ENCODE measurements at regions not wholly inside any gene's neighbourhood (a gene's known extent, or its start where the extent isn't known, plus 50 kb on each side); places are given as distances from the start of the nearest gene placed in this dataset.

- TF ChIP-seq EZH2phosphoT487 (IDR thresholded peaks at IDR 0.05; ENCODE audit: low read length) = no peak
- TF ChIP-seq CTCF (IDR thresholded peaks at IDR 0.05; ENCODE audit: low read length) = no peak
These were observed 721.4 kb upstream of the NR2F2 start for GRCh38 chr15:95609096-95609495.

Measured in MM.1S (cell line).